H9 (cell line): ENCODE measurements at regions not wholly inside any gene's neighbourhood (a gene's known extent, or its start where the extent isn't known, plus 50 kb on each side); places are given as distances from the start of the nearest gene placed in this dataset.

ENCODE experiments used
- DNase-seq: peaks from one replicate; pipeline ENCODE4 v3.0.0-alpha.2; 2017
- H2AFZ ChIP-seq: one replicate; pipeline ENCODE4 v1.6.1; 2013; ENCODE audit warnings: mild to moderate bottlenecking, low read length, control low read depth, moderate library complexity
- H2AK5ac ChIP-seq: 2 replicates; pipeline ENCODE4 v1.6.1; 2013; ENCODE audit warnings: low read length, control low read depth, mixed read lengths; ENCODE audit not compliant: insufficient read length
- H2BK120ac ChIP-seq: one replicate; pipeline ENCODE4 v1.6.1; 2013; ENCODE audit warnings: low read depth, mild to moderate bottlenecking, low read length, control low read depth, inconsistent platforms; ENCODE audit not compliant: poor library complexity, severe bottlenecking
- H2BK12ac ChIP-seq: 2 replicates; pipeline ENCODE4 v1.6.1; 2013; ENCODE audit warnings: low read length, control low read depth, mixed read lengths, low read depth; ENCODE audit not compliant: insufficient read length
- H2BK15ac ChIP-seq: 2 replicates; pipeline ENCODE4 v1.6.1; 2013; ENCODE audit warnings: low read depth, low read length, control low read depth
- H2BK20ac ChIP-seq: one replicate; pipeline ENCODE4 v1.6.1; 2013; ENCODE audit warnings: low read depth, mild to moderate bottlenecking, low read length, control low read depth, inconsistent platforms; ENCODE audit not compliant: poor library complexity, severe bottlenecking
- H2BK5ac ChIP-seq: 2 replicates; pipeline ENCODE4 v1.6.1; 2013; ENCODE audit warnings: low read length, control low read depth, mixed read lengths; ENCODE audit not compliant: insufficient read length
- H3K14ac ChIP-seq: 2 replicates; pipeline ENCODE4 v1.6.1; 2013; ENCODE audit warnings: low read length, control low read depth; ENCODE audit not compliant: insufficient read depth
- H3K18ac ChIP-seq: 2 replicates; pipeline ENCODE4 v1.6.1; 2013; ENCODE audit warnings: low read depth, mild to moderate bottlenecking, mixed read lengths, low read length, control low read depth; ENCODE audit not compliant: insufficient read length
- H3K23ac ChIP-seq: 2 replicates; pipeline ENCODE4 v1.6.1; 2013; ENCODE audit warnings: low read length, control low read depth, mixed read lengths, low read depth; ENCODE audit not compliant: insufficient read length
- H3K23me2 ChIP-seq: 2 replicates; pipeline ENCODE4 v1.6.1; 2013; ENCODE audit warnings: low read depth, mild to moderate bottlenecking, mixed read lengths, low read length, control low read depth; ENCODE audit not compliant: insufficient read length, poor library complexity, severe bottlenecking
- H3K27ac ChIP-seq: 2 replicates; pipeline ENCODE4 v1.5.1; 2013; ENCODE audit warnings: low read length, control low read depth, mixed read lengths, low read depth; ENCODE audit not compliant: insufficient read length
- H3K27me3 ChIP-seq: 2 replicates; pipeline ENCODE4 v1.6.1; 2013; ENCODE audit warnings: low read length, control low read depth, inconsistent platforms; ENCODE audit not compliant: insufficient read depth
- H3K4ac ChIP-seq: 2 replicates; pipeline ENCODE4 v1.6.1; 2013; ENCODE audit warnings: low read depth, mild to moderate bottlenecking, control low read depth, inconsistent platforms, low read length, moderate library complexity
- H3K4me1 ChIP-seq: 2 replicates; pipeline ENCODE4 v1.6.1; 2013; ENCODE audit warnings: low read length, control low read depth, inconsistent platforms; ENCODE audit not compliant: insufficient read depth
- H3K4me2 ChIP-seq: 2 replicates; pipeline ENCODE4 v1.6.1; 2013; ENCODE audit warnings: low read length, control low read depth, mixed read lengths; ENCODE audit not compliant: insufficient read length, insufficient read depth
- H3K56ac ChIP-seq: 2 replicates; pipeline ENCODE4 v1.6.1; 2013; ENCODE audit warnings: low read depth, mild to moderate bottlenecking, mixed read lengths, low read length, control low read depth; ENCODE audit not compliant: insufficient read length
- H3K79me1 ChIP-seq: 2 replicates; pipeline ENCODE4 v1.6.1; 2013; ENCODE audit warnings: low read depth, mild to moderate bottlenecking, moderate library complexity, low read length, control low read depth, inconsistent platforms; ENCODE audit not compliant: insufficient read depth, poor library complexity, severe bottlenecking
- H3K79me2 ChIP-seq: 2 replicates; pipeline ENCODE4 v1.6.1; 2013; ENCODE audit warnings: low read length, control low read depth, inconsistent platforms; ENCODE audit not compliant: insufficient read depth
- H3K9ac ChIP-seq: 2 replicates; pipeline ENCODE4 v1.6.1; 2013; ENCODE audit warnings: low read length, control low read depth, mixed read lengths; ENCODE audit not compliant: insufficient read length; ENCODE audit errors: extremely low read depth
- H3K9me3 ChIP-seq: one replicate; pipeline ENCODE4 v1.6.1; 2013; ENCODE audit warnings: low read depth, low read length, inconsistent platforms; ENCODE audit not compliant: control insufficient read depth
- H3T11ph ChIP-seq: one replicate; pipeline ENCODE4 v1.6.1; 2013; ENCODE audit warnings: mild to moderate bottlenecking, low read length, control low read depth, inconsistent platforms
- H4K20me1 ChIP-seq: one replicate; pipeline ENCODE4 v1.6.1; 2013; ENCODE audit not compliant: control insufficient read depth, insufficient read length, insufficient read depth
- H4K5ac ChIP-seq: 2 replicates; pipeline ENCODE4 v1.6.1; 2013; ENCODE audit warnings: low read depth, mild to moderate bottlenecking, mixed read lengths, low read length, control low read depth; ENCODE audit not compliant: insufficient read length
- H4K8ac ChIP-seq: replicated peaks from 2 replicates; pipeline ENCODE4 v1.6.1; 2013; ENCODE audit warnings: low read length, control low read depth, mixed read lengths, low read depth; ENCODE audit not compliant: insufficient read length
- H4K91ac ChIP-seq: 2 replicates; pipeline ENCODE4 v1.6.1; 2013; ENCODE audit warnings: low read depth, mild to moderate bottlenecking, moderate library complexity, mixed read lengths, low read length, control low read depth; ENCODE audit not compliant: insufficient read length
- H3K27ac Mint-ChIP-seq, 3 experiments: 2 replicates in 2 of 3; 3 replicates in 1 of 3; pipeline ENCODE4 v1.8.0; 2020 to 2021; ENCODE audit warnings: mixed read lengths in 3 of 3, mild to moderate bottlenecking in 1 of 3, moderate library complexity in 1 of 3
- H3K27me3 Mint-ChIP-seq: 2 replicates; pipeline ENCODE4 v1.8.0; 2021; ENCODE audit warnings: low read depth, mild to moderate bottlenecking, moderate library complexity, mixed read lengths
- H3K36me3 Mint-ChIP-seq, 3 experiments: 2 replicates in 2 of 3; 3 replicates in 1 of 3; pipeline ENCODE4 v1.8.0; 2020 to 2021; ENCODE audit warnings: low read depth in 3 of 3, mixed read lengths in 3 of 3; ENCODE audit not compliant: insufficient read depth in 1 of 3
- H3K4me1 Mint-ChIP-seq, 2 experiments: 2 replicates each; pipeline ENCODE4 v1.8.0; 2020; ENCODE audit warnings: mixed read lengths in 2 of 2
- H3K4me3 Mint-ChIP-seq, 2 experiments: 2 replicates in 1 of 2; 3 replicates in 1 of 2; pipeline ENCODE4 v1.8.0; 2020 to 2021; ENCODE audit warnings: mild to moderate bottlenecking in 2 of 2, mixed read lengths in 2 of 2, moderate library complexity in 1 of 2
- H3K9me3 Mint-ChIP-seq, 2 experiments: 2 replicates in 1 of 2; 3 replicates in 1 of 2; pipeline ENCODE4 v1.8.0; 2020; ENCODE audit warnings: mild to moderate bottlenecking in 2 of 2, mixed read lengths in 2 of 2, moderate library complexity in 1 of 2
- WGBS: extraction: QIAGEN DNeasy Blood & Tissue Kit; methylation state at CpG from one replicate; pipeline ENCODE4 v1.1.7; 2013; ENCODE audit warnings: missing lambda C conversion rate, low lambda C conversion rate, mixed read lengths; ENCODE audit not compliant: insufficient read length; ENCODE audit errors: extremely low coverage; 5-methylcytosine and 5-hydroxymethylcytosine counted together
- TF ChIP-seq, protein P1 (sequence below): fragments of 200-600 bp; sonication (generic); conservative IDR thresholded peaks from 3 replicates; pipeline ENCODE4 v1.8.0; 2021; ENCODE audit warnings: antibody characterized with exemption, mild to moderate bottlenecking

- no peak overlapping the region for H3K27ac ChIP-seq
- no peak for DNase-seq
- Mint-ChIP-seq H3K27ac (no peak overlapping the region), H3K27me3 (no peaks in the 10 kb centered on the region; the same call in 1 of the 2 replicates), H3K4me1 (peaks cover 17 to 21% of the 10 kb centered on the region in 2 experiments), H3K4me3 (no peak overlapping the region), H3K36me3 (peaks cover 0 to 10% (median 3%) of the 10 kb centered on the region in 3 experiments; a peak in 3 of 7 replicates), H3K9me3 (peaks cover 11 to 17% of the 10 kb centered on the region in 2 experiments; a peak in 3 of 5 replicates)
- H2BK15ac ChIP-seq = no peak overlapping the region
- no peaks in the 10 kb centered on the region for H4K20me1 ChIP-seq
- H2BK12ac ChIP-seq = no peak overlapping the region
- H3K18ac ChIP-seq = no peak overlapping the region
- H4K5ac ChIP-seq = no peak overlapping the region
- no peaks in the 10 kb centered on the region for H3K79me1 ChIP-seq
- H3T11ph ChIP-seq = no peak overlapping the region
- H3K4ac ChIP-seq = no peak overlapping the region
- H3K27me3 ChIP-seq = no peaks in the 10 kb centered on the region
- H2BK5ac ChIP-seq = no peak overlapping the region
- no peak overlapping the region for H3K56ac ChIP-seq
- H3K4me1 ChIP-seq = peaks cover 3% of the 10 kb centered on the region; the same call in 1 of the 2 replicates
- H3K14ac ChIP-seq = no peak overlapping the region
- TF ChIP-seq, protein P1, sequence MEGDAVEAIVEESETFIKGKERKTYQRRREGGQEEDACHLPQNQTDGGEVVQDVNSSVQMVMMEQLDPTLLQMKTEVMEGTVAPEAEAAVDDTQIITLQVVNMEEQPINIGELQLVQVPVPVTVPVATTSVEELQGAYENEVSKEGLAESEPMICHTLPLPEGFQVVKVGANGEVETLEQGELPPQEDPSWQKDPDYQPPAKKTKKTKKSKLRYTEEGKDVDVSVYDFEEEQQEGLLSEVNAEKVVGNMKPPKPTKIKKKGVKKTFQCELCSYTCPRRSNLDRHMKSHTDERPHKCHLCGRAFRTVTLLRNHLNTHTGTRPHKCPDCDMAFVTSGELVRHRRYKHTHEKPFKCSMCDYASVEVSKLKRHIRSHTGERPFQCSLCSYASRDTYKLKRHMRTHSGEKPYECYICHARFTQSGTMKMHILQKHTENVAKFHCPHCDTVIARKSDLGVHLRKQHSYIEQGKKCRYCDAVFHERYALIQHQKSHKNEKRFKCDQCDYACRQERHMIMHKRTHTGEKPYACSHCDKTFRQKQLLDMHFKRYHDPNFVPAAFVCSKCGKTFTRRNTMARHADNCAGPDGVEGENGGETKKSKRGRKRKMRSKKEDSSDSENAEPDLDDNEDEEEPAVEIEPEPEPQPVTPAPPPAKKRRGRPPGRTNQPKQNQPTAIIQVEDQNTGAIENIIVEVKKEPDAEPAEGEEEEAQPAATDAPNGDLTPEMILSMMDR = no peak
- no peak overlapping the region for H3K4me2 ChIP-seq
- no peak overlapping the region for H4K91ac ChIP-seq
- no peak overlapping the region for H2BK20ac ChIP-seq
- no peak overlapping the region for H3K9ac ChIP-seq
- H3K23ac ChIP-seq = no peak overlapping the region
- H3K9me3 ChIP-seq = no peaks in the 10 kb centered on the region
- no peaks in the 10 kb centered on the region for H3K23me2 ChIP-seq
- H2BK120ac ChIP-seq = no peak overlapping the region
- WGBS = no CpG with 5 or more reads among the region's 3 CpGs
- H2AK5ac ChIP-seq = no peak overlapping the region
- H2AFZ ChIP-seq = no peak overlapping the region
- no peak overlapping the region for H4K8ac ChIP-seq
- no peaks in the 10 kb centered on the region for H3K79me2 ChIP-seq
Measured at GRCh38 chr17:72466606-72467005, 345.8 kb downstream of the SOX9 start.
